ENCODE measurements at regions not wholly inside any gene's neighbourhood (a gene's known extent, or its start where the extent isn't known, plus 50 kb on each side); places are given as distances from the start of the nearest gene placed in this dataset.

DNA sequence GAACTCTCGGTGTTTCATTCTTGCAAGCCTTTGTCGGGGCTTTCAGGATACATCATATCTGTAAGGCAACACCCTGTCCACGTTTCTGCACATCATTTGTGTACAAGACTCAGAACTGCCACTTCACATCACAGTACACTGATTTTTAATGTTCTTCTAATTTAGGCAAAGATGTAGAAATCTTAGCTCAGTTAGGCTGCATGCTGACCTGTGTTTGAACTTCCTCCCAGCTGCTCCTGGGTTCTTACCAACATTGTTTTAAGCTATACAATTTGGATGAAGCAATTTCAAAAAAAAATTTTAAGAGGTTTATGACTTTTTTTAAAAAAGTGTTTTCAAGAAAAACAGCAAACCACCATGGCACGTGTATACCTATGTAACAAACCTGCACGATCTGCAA is 1047.9 kb upstream of the SLC10A2 start:
- H3K4me1 ChIP-seq: no peaks in the 10 kb centered on the region
- H3K27ac ChIP-seq: no peak overlapping the region
- no peaks in the 10 kb centered on the region for H3K9me3 ChIP-seq
- ATAC-seq (no peak), DNase-seq (no peak)
- WGBS (ENCODE audit: insufficient coverage, low coverage, low lambda C conversion rate, missing lambda C conversion rate): 43% methylated on average over 5 of the region's 5 CpGs
- TF ChIP-seq, protein P1, sequence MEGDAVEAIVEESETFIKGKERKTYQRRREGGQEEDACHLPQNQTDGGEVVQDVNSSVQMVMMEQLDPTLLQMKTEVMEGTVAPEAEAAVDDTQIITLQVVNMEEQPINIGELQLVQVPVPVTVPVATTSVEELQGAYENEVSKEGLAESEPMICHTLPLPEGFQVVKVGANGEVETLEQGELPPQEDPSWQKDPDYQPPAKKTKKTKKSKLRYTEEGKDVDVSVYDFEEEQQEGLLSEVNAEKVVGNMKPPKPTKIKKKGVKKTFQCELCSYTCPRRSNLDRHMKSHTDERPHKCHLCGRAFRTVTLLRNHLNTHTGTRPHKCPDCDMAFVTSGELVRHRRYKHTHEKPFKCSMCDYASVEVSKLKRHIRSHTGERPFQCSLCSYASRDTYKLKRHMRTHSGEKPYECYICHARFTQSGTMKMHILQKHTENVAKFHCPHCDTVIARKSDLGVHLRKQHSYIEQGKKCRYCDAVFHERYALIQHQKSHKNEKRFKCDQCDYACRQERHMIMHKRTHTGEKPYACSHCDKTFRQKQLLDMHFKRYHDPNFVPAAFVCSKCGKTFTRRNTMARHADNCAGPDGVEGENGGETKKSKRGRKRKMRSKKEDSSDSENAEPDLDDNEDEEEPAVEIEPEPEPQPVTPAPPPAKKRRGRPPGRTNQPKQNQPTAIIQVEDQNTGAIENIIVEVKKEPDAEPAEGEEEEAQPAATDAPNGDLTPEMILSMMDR (IDR thresholded peaks at IDR 0.05): no peak
- no peak for TF ChIP-seq POLR2A (IDR thresholded peaks at IDR 0.05)
- no peak overlapping the region for H3K4me3 ChIP-seq
- H3K27me3 ChIP-seq: no peaks in the 10 kb centered on the region
- intact Hi-C loops (cut with DNase I): no loop called here
- no peaks in the 10 kb centered on the region for H3K36me3 ChIP-seq

DNA sequence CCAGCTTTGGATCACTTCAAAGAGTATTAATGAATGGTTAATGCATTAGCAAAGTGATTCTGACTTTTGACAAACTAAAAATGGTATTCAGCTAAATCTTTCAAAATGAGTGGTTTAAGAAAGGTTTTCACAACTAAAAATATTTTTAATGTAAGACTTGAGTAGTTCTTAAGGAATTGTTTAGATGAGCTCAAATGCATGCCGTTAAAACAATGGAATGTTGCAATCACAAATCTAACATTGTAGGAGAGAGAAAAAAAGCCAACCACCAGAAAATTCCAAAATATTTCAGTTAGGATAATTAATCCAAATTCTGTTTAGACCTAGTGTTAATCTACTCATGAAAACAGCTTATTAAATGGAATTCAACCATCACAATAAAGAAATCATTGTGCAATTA is 1044.8 kb upstream of the SLC10A2 start:
- no peaks in the 10 kb centered on the region for H3K27me3 ChIP-seq

DNA sequence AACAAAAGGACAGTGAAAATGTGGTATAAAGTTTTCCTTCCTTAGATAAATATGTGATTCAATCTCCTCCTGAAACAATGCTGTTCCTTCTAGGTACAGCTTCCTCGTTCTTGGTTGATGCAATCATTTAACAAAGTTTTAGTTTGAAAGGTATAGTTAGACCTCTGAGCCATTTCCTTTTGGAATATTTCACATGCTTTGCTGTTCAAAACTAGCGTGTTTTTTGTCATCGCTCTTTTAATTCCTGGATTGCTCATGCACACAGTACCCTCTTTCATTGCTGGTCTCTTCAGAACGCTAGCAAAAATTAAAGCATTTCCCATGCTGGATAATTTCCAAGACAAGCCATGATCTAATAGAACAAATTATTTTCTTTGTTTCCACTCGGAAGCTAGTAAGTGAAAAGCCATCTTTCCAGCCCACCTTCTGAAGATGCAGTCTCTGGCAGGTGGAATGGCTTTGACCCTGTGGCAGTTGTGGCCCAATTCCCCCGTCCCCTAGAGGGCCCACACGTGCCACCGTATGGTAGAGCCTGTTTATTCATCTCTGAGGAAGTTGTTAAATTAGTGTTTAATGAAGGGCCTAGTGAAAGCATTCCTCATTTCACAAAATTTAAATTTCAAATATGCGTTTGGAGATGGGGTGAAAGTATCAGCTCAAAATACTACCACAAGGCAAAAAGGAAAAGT is 1040.6 kb upstream of the SLC10A2 start:
- Histone ChIP-seq H3K4me3 (no peak overlapping the region), H3K36me3 (no peaks in the 10 kb centered on the region), H3K4me1 (no peaks in the 10 kb centered on the region), H3K27ac (no peak overlapping the region), H3K9me3 (no peaks in the 10 kb centered on the region), H3K27me3 (no peaks in the 10 kb centered on the region)
- DNase-seq: no peak
- WGBS (ENCODE audit: insufficient coverage, low coverage, low lambda C conversion rate, missing lambda C conversion rate): 68% methylated on average over 9 of the region's 9 CpGs
- no peak for TF ChIP-seq POLR2A (IDR thresholded peaks at IDR 0.05)
- TF ChIP-seq, protein P1 (IDR thresholded peaks at IDR 0.05): no peak
- ATAC-seq: peak in 1 of 4 donors; percentile 22
- intact Hi-C loops (cut with DNase I): no loop called here

More for the DNA sequence above, 1044.8 kb upstream of the SLC10A2 start:
- WGBS (ENCODE audit: insufficient coverage, low coverage, low lambda C conversion rate, missing lambda C conversion rate): 63% methylated on average over 1 of the region's 1 CpG
- intact Hi-C loops (cut with DNase I): no loop called here
- TF ChIP-seq POLR2A (IDR thresholded peaks at IDR 0.05): no peak
- TF ChIP-seq, protein P1 (IDR thresholded peaks at IDR 0.05): no peak
- Histone ChIP-seq H3K27ac (no peak overlapping the region), H3K36me3 (no peaks in the 10 kb centered on the region), H3K4me1 (no peaks in the 10 kb centered on the region), H3K9me3 (no peaks in the 10 kb centered on the region), H3K4me3 (no peak overlapping the region)
- ATAC-seq: no peak
- DNase-seq: no peak

DNA sequence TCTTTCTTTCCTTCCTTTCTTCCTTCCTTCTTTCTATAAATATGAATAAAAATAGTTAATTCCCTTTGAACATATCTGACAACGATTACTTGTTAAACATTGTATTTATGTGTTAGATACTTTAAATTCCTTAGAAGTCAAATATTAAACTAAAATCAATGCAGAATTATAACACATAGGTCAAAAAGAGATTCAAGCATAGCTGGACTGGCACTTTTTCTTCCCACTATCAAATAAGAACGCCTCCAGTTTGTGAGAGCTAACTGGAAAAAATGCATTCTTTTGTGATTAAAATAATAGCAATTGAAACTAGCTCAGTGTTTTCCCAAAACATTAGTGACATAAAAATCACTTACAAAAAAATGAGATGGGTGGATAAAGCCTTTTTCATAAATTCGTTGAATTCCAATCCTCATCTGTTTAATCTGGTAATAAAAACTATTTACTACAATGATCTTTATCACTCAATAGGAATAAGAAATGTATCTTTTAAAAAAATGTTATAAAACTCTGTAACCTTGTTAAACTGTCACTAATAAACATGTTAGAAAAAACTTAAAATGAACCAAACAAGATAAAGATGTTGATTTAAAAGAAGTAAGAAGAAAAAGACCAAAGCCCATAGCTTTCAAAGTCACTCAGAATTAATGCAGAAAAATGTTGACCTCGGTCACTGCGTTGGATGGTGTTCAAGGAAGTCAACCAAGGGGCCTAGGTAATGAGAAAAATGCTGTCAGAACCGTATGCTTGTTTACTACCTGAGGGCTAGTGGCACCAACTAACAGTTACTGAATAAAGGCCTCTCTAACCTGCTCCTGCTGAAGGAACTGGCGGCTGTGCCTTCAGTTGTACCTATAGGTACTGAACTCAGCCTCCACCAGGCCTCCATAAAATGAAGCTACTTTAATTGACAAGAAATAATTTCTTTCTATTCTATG is 1039.5 kb upstream of the SLC10A2 start:
- H3K4me3 ChIP-seq: no peak overlapping the region
- H3K9me3 ChIP-seq: no peaks in the 10 kb centered on the region
- H3K36me3 ChIP-seq: no peaks in the 10 kb centered on the region
- no peaks in the 10 kb centered on the region for H3K27me3 ChIP-seq
- intact Hi-C loops (cut with DNase I): no loop called here
- 36% methylated on average over 6 of the region's 7 CpGs for WGBS (ENCODE audit: insufficient coverage, low coverage, low lambda C conversion rate, missing lambda C conversion rate)
- ATAC-seq: peak in 1 of 4 donors; percentile 66
- no peak overlapping the region for H3K27ac ChIP-seq
- H3K4me1 ChIP-seq: no peaks in the 10 kb centered on the region
- no peak for DNase-seq
- no peak for TF ChIP-seq POLR2A (IDR thresholded peaks at IDR 0.05)
- TF ChIP-seq, protein P1 (IDR thresholded peaks at IDR 0.05): no peak

Measured in right lobe of liver (tissue), 6 donors.